Astrocyte (in vitro differentiated cells and primary cell): ENCODE measurements at regions not wholly inside any gene's neighbourhood (a gene's known extent, or its start where the extent isn't known, plus 50 kb on each side); places are given as distances from the start of the nearest gene placed in this dataset.

ENCODE experiments used
- DNase-seq: peaks from one replicate; pipeline ENCODE4 v3.0.0-alpha.2; 2010; ENCODE audit warnings: low read depth
- FAIRE-seq: peaks from 2 replicates; lab custom pipeline; 2011; peaks lifted over from hg19 to GRCh38; lab: Jason Lieb, UNC
- H2AFZ ChIP-seq: 2 replicates; pipeline ENCODE4 v1.6.0; 2012; ENCODE audit warnings: low read depth, low read length, inconsistent platforms
- H3K27ac ChIP-seq: 2 replicates; pipeline ENCODE4 v1.5.1; 2011; ENCODE audit warnings: low read depth, low read length, inconsistent platforms
- H3K27me3 ChIP-seq: 2 replicates; pipeline ENCODE4 v1.6.0; 2011; ENCODE audit warnings: low read length, inconsistent platforms; ENCODE audit not compliant: insufficient read depth
- H3K36me3 ChIP-seq: 2 replicates; pipeline ENCODE4 v1.5.1; 2011; ENCODE audit warnings: low read length, inconsistent platforms; ENCODE audit not compliant: insufficient read depth
- H3K4me1 ChIP-seq: 2 replicates; pipeline ENCODE4 v1.5.1; 2011; ENCODE audit warnings: low read length, inconsistent platforms; ENCODE audit not compliant: insufficient read depth
- H3K4me2 ChIP-seq: 2 replicates; pipeline ENCODE4 v1.6.0; 2012; ENCODE audit warnings: low read length, inconsistent platforms
- H3K4me3 ChIP-seq: 2 replicates; pipeline ENCODE4 v1.5.1; 2011; ENCODE audit warnings: low read depth, mild to moderate bottlenecking, low read length, inconsistent platforms; ENCODE audit not compliant: insufficient read depth
- H3K79me2 ChIP-seq: 2 replicates; pipeline ENCODE4 v1.6.0; 2012; ENCODE audit warnings: mild to moderate bottlenecking, low read length, inconsistent platforms; ENCODE audit not compliant: insufficient read depth
- H3K9ac ChIP-seq: 2 replicates; pipeline ENCODE4 v1.6.0; 2012; ENCODE audit warnings: mild to moderate bottlenecking, low read length, inconsistent platforms
- H3K9me3 ChIP-seq: 2 replicates; pipeline ENCODE4 v1.5.1; 2012; ENCODE audit warnings: low read depth, mild to moderate bottlenecking, low read length, inconsistent platforms; ENCODE audit not compliant: insufficient read depth
- H4K20me1 ChIP-seq: 2 replicates; pipeline ENCODE4 v1.6.0; 2012; ENCODE audit warnings: low read length, inconsistent platforms; ENCODE audit not compliant: insufficient read depth
- H3K27ac Mint-ChIP-seq: one replicate; pipeline ENCODE4 v1.8.0; 2021; ENCODE audit warnings: mild to moderate bottlenecking, mixed read lengths; ENCODE audit not compliant: unreplicated experiment
- H3K27me3 Mint-ChIP-seq: one replicate; pipeline ENCODE4 v1.8.0; 2021; ENCODE audit warnings: low read depth, mixed read lengths; ENCODE audit not compliant: unreplicated experiment
- H3K36me3 Mint-ChIP-seq: one replicate; pipeline ENCODE4 v1.8.0; 2021; ENCODE audit warnings: low read depth, mixed read lengths; ENCODE audit not compliant: unreplicated experiment
- H3K4me1 Mint-ChIP-seq: one replicate; pipeline ENCODE4 v1.8.0; 2021; ENCODE audit warnings: low read depth, mixed read lengths; ENCODE audit not compliant: unreplicated experiment
- H3K4me3 Mint-ChIP-seq: one replicate; pipeline ENCODE4 v1.8.0; 2021; ENCODE audit warnings: mild to moderate bottlenecking, moderate library complexity, mixed read lengths; ENCODE audit not compliant: unreplicated experiment
- H3K9me3 Mint-ChIP-seq: one replicate; pipeline ENCODE4 v1.8.0; 2021; ENCODE audit warnings: mild to moderate bottlenecking, mixed read lengths; ENCODE audit not compliant: unreplicated experiment
- CTCF ChIP-seq: IDR thresholded peaks from 2 replicates; pipeline ENCODE4 v1.5.1; 2011; ENCODE audit warnings: low read depth, mild to moderate bottlenecking, inconsistent platforms, low read length, moderate library complexity; ENCODE audit not compliant: insufficient read depth
- EZH2 ChIP-seq: IDR thresholded peaks from 2 replicates; pipeline ENCODE4 v1.6.1; 2012; ENCODE audit warnings: mild to moderate bottlenecking, low read length, inconsistent platforms; ENCODE audit not compliant: insufficient read depth

GRCh38 chr21:17440969-17441368 lies 71.9 kb upstream of the CXADR start:
- H3K4me1 Mint-ChIP-seq = peaks cover 11% of the 10 kb centered on the region

GRCh38 chr21:17441370-17441769 lies 71.5 kb upstream of the CXADR start:
- TF ChIP-seq CTCF = no peak
- TF ChIP-seq EZH2 = no peak
- H3K79me2 ChIP-seq = no peaks in the 10 kb centered on the region
- no peak overlapping the region for H3K27ac Mint-ChIP-seq
- no peak overlapping the region for H3K9ac ChIP-seq
- H3K36me3 Mint-ChIP-seq = no peaks in the 10 kb centered on the region
- no peak overlapping the region for H3K4me3 ChIP-seq
- H4K20me1 ChIP-seq = no peaks in the 10 kb centered on the region
- H3K36me3 ChIP-seq = no peaks in the 10 kb centered on the region
- peaks cover 3% of the 10 kb centered on the region for H3K9me3 Mint-ChIP-seq
- H3K27me3 Mint-ChIP-seq = no peaks in the 10 kb centered on the region
- H3K4me3 Mint-ChIP-seq = no peak overlapping the region
- no peak overlapping the region for H2AFZ ChIP-seq
- H3K4me1 Mint-ChIP-seq = peaks cover 11% of the 10 kb centered on the region
- H3K4me2 ChIP-seq = no peak overlapping the region
- no peaks in the 10 kb centered on the region for H3K4me1 ChIP-seq
- peak; percentile 11 for DNase-seq
- no peak overlapping the region for H3K27ac ChIP-seq
- H3K27me3 ChIP-seq = peaks cover 5% of the 10 kb centered on the region
- no peaks in the 10 kb centered on the region for H3K9me3 ChIP-seq
- no peak for FAIRE-seq

More at GRCh38 chr21:17440969-17441368, 71.9 kb upstream of the CXADR start:
- H3K36me3 ChIP-seq = no peaks in the 10 kb centered on the region
- no peaks in the 10 kb centered on the region for H4K20me1 ChIP-seq
- DNase-seq (no peak), FAIRE-seq (no peak)
- Mint-ChIP-seq H3K36me3 (no peaks in the 10 kb centered on the region), H3K27ac (no peak overlapping the region), H3K4me3 (no peak overlapping the region), H3K27me3 (no peaks in the 10 kb centered on the region), H3K9me3 (peaks cover 3% of the 10 kb centered on the region)
- H3K9me3 ChIP-seq = no peaks in the 10 kb centered on the region
- no peak overlapping the region for H3K4me3 ChIP-seq
- H2AFZ ChIP-seq = no peak overlapping the region
- no peak overlapping the region for H3K4me2 ChIP-seq
- TF ChIP-seq CTCF = no peak
- TF ChIP-seq EZH2 = no peak
- no peaks in the 10 kb centered on the region for H3K4me1 ChIP-seq
- H3K27me3 ChIP-seq = peaks cover 5% of the 10 kb centered on the region
- no peaks in the 10 kb centered on the region for H3K79me2 ChIP-seq
- H3K27ac ChIP-seq = no peak overlapping the region
- H3K9ac ChIP-seq = no peak overlapping the region

- Histone ChIP-seq H3K36me3 (no peaks in the 10 kb centered on the region), H3K79me2 (no peaks in the 10 kb centered on the region), H3K27me3 (peaks cover 2% of the 10 kb centered on the region), H4K20me1 (no peaks in the 10 kb centered on the region), H3K4me2 (no peak overlapping the region), H3K4me1 (no peaks in the 10 kb centered on the region), H2AFZ (no peak overlapping the region), H3K27ac (no peak overlapping the region), H3K9ac (no peak overlapping the region), H3K4me3 (no peak overlapping the region), H3K9me3 (no peaks in the 10 kb centered on the region)
- Mint-ChIP-seq H3K36me3 (no peaks in the 10 kb centered on the region), H3K4me3 (no peak overlapping the region), H3K4me1 (peaks cover 11% of the 10 kb centered on the region), H3K27me3 (no peaks in the 10 kb centered on the region), H3K9me3 (peaks cover 3% of the 10 kb centered on the region), H3K27ac (no peak overlapping the region)
- no peak for TF ChIP-seq CTCF
- no peak for TF ChIP-seq EZH2
- DNase-seq (no peak), FAIRE-seq (no peak)
Measured at GRCh38 chr21:17442165-17442564, 70.7 kb upstream of the CXADR start.
